CD14-positive monocyte (primary cell): ENCODE measurements at regions not wholly inside any gene's neighbourhood (a gene's known extent, or its start where the extent isn't known, plus 50 kb on each side); places are given as distances from the start of the nearest gene placed in this dataset.
A peak's percentile ranks its signal among the peaks of the same experiment; 100 is the strongest.

ENCODE experiments used
- DNase-seq, 3 donors: peaks; one replicate each; pipeline ENCODE4 v3.0.0-alpha.2; 2011 to 2022
- H2AFZ ChIP-seq: 2 replicates; pipeline ENCODE4 v1.6.0; 2012; ENCODE audit warnings: mild to moderate bottlenecking, low read depth, low read length, inconsistent platforms; ENCODE audit not compliant: insufficient read depth, poor library complexity, severe bottlenecking
- H3K27ac ChIP-seq, 2 donors: 1 replicate in 1 of 2; 2 replicates in 1 of 2; pipeline ENCODE4 v1.5.1; 2012 to 2013; ENCODE audit warnings: low read length in 2 of 2, control low read depth in 1 of 2, inconsistent platforms in 1 of 2, low read depth in 1 of 2, mild to moderate bottlenecking in 1 of 2
- H3K27me3 ChIP-seq, 2 donors: one replicate each; pipeline versions ENCODE4 v1.6.0 to v1.6.1; 2011 to 2013; ENCODE audit warnings: low read length in 2 of 2; ENCODE audit not compliant: control insufficient read depth in 2 of 2, insufficient read depth in 2 of 2
- H3K36me3 ChIP-seq, 2 donors: replicated peaks in 1 of 2; 1 replicate in 1 of 2; 2 replicates in 1 of 2; pipeline versions ENCODE4 v1.5.1 to v1.6.1; 2012 to 2013; ENCODE audit warnings: low read length in 2 of 2, control low read depth in 1 of 2, inconsistent platforms in 1 of 2, mild to moderate bottlenecking in 1 of 2; ENCODE audit not compliant: insufficient read depth in 2 of 2, control insufficient read depth in 1 of 2
- H3K4me1 ChIP-seq, 2 donors: 1 replicate in 1 of 2; 2 replicates in 1 of 2; pipeline versions ENCODE4 v1.5.1 to v1.6.1; 2012 to 2013; ENCODE audit warnings: low read length in 2 of 2, control low read depth in 1 of 2, inconsistent platforms in 1 of 2, mild to moderate bottlenecking in 1 of 2, moderate library complexity in 1 of 2; ENCODE audit not compliant: insufficient read depth in 2 of 2, control insufficient read depth in 1 of 2
- H3K4me2 ChIP-seq: replicated peaks from 2 replicates; pipeline ENCODE3; 2012; ENCODE audit warnings: low read length, moderate library complexity, mild to moderate bottlenecking; ENCODE audit not compliant: poor library complexity, severe bottlenecking; ENCODE audit errors: extremely low read depth
- H3K4me3 ChIP-seq, 3 experiments: fragments of 200-600 bp in 1 of 3; sonication (generic) in 1 of 3; replicated peaks in 1 of 3; 1 replicate in 2 of 3; 2 replicates in 1 of 3; pipeline ENCODE4 v1.5.1; 2011 to 2013; ENCODE audit warnings: low read length in 3 of 3, mild to moderate bottlenecking in 3 of 3, control low read depth in 2 of 3, low read depth in 2 of 3, inconsistent platforms in 1 of 3, moderate library complexity in 1 of 3
- H3K79me2 ChIP-seq: 2 replicates; pipeline ENCODE4 v1.6.0; 2012; ENCODE audit warnings: mild to moderate bottlenecking, control low read depth, inconsistent platforms, low read length, moderate library complexity; ENCODE audit not compliant: insufficient read depth
- H3K9ac ChIP-seq: 2 replicates; pipeline ENCODE4 v1.6.0; 2017; ENCODE audit warnings: low read length, mild to moderate bottlenecking; ENCODE audit not compliant: insufficient read depth, poor library complexity, severe bottlenecking
- H3K9me3 ChIP-seq, 2 donors: replicated peaks in 1 of 2; 1 replicate in 1 of 2; 2 replicates in 1 of 2; pipeline versions ENCODE4 v1.5.1 to v1.6.1; 2012 to 2013; ENCODE audit warnings: low read length in 2 of 2, control low read depth in 1 of 2; ENCODE audit not compliant: control insufficient read depth in 1 of 2, insufficient read depth in 1 of 2
- H4K20me1 ChIP-seq: 2 replicates; pipeline ENCODE4 v1.6.0; 2012; ENCODE audit warnings: mild to moderate bottlenecking, low read length, control low read depth, moderate library complexity; ENCODE audit not compliant: insufficient read depth
- H3K27ac Mint-ChIP-seq, 7 donors: one replicate each; pipeline ENCODE4 v1.8.0; 2020; ENCODE audit warnings: mild to moderate bottlenecking in 7 of 7, mixed read lengths in 7 of 7, moderate library complexity in 6 of 7, inconsistent platforms in 2 of 7
- H3K27me3 Mint-ChIP-seq, 3 donors: one replicate each; pipeline ENCODE4 v1.8.0; 2021 to 2022; ENCODE audit warnings: low read depth in 3 of 3, mild to moderate bottlenecking in 3 of 3, mixed read lengths in 3 of 3, moderate library complexity in 3 of 3, inconsistent platforms in 1 of 3
- H3K36me3 Mint-ChIP-seq, 2 donors: one replicate each; pipeline ENCODE4 v1.8.0; 2020; ENCODE audit warnings: mixed read lengths in 2 of 2, inconsistent platforms in 1 of 2, mild to moderate bottlenecking in 1 of 2
- H3K4me1 Mint-ChIP-seq: one replicate; pipeline ENCODE4 v1.8.0; 2020; ENCODE audit warnings: mild to moderate bottlenecking, mixed read lengths
- H3K4me3 Mint-ChIP-seq, 2 donors: one replicate each; pipeline ENCODE4 v1.8.0; 2020; ENCODE audit warnings: mild to moderate bottlenecking in 2 of 2, mixed read lengths in 2 of 2, moderate library complexity in 1 of 2
- H3K9me3 Mint-ChIP-seq, 7 donors: one replicate each; pipeline ENCODE4 v1.8.0; 2020 to 2022; ENCODE audit warnings: mixed read lengths in 7 of 7, mild to moderate bottlenecking in 6 of 7, moderate library complexity in 6 of 7, inconsistent platforms in 2 of 7
- CTCF ChIP-seq: fragments of 200-600 bp; IDR thresholded peaks from one replicate; pipeline ENCODE4 v1.8.0; 2022; ENCODE audit warnings: antibody characterized with exemption, mild to moderate bottlenecking
- WGBS: methylation state at CpG from one replicate; pipeline ENCODE4 v1.1.5; 2013; ENCODE audit warnings: missing lambda C conversion rate; ENCODE audit not compliant: insufficient coverage; 5-methylcytosine and 5-hydroxymethylcytosine counted together
- intact Hi-C, 2 donors: fragments of 100-400 bp; cut with micrococcal nuclease; formaldehyde crosslinking; loops; one replicate each; pipeline versions ENCODE4 v1.15.0 to v1.15.1; 2023

GRCh38 chr2:226423498-226423960 is 376.1 kb downstream of the IRS1 start:
- H3K36me3 ChIP-seq, result no peaks in the 10 kb centered on the region
- H3K27me3 ChIP-seq, result no peaks in the 10 kb centered on the region
- Mint-ChIP-seq H3K27ac (peak overlapping the region; percentile 88 to 95 (median 90)), H3K27me3 (no peaks in the 10 kb centered on the region), H3K4me3 (peak overlapping the region; percentile 7 to 79), H3K36me3 (peaks cover 0 to 7% of the 10 kb centered on the region in 2 donors), H3K9me3 (peaks cover 0 to 3% (median 0%) of the 10 kb centered on the region in 7 donors), H3K4me1 (peaks cover 64% of the 10 kb centered on the region)
- H3K79me2 ChIP-seq, result no peaks in the 10 kb centered on the region
- H2AFZ ChIP-seq, result peak overlapping the region; percentile 38
- peak; percentile 85 to 94 (median 93) for DNase-seq
- peak overlapping the region; percentile 55 for H3K4me2 ChIP-seq
- H3K9me3 ChIP-seq, result no peaks in the 10 kb centered on the region
- H3K4me3 ChIP-seq, result peak overlapping the region in 1 of 3 experiments; percentile 59
- TF ChIP-seq CTCF, result no peak
- peaks cover 56 to 72% of the 10 kb centered on the region in 2 donors for H3K4me1 ChIP-seq
- 0% methylated on average over 3 of the region's 7 CpGs for WGBS
- intact Hi-C loops, result loop anchor here (5.0 to 10.0 kb wide), 3 partner anchors 119 to 301 kb away; no protein-coding TSS in a partner anchor
- H3K9ac ChIP-seq, result peak overlapping the region; percentile 25
- H3K27ac ChIP-seq, result peak overlapping the region; percentile 77 to 91
- no peaks in the 10 kb centered on the region for H4K20me1 ChIP-seq

- Mint-ChIP-seq H3K4me1 (peaks cover 47% of the 10 kb centered on the region), H3K36me3 (peaks cover 0 to 7% of the 10 kb centered on the region in 2 donors), H3K27ac (no peak overlapping the region), H3K4me3 (no peak overlapping the region), H3K9me3 (peaks cover 0 to 3% (median 0%) of the 10 kb centered on the region in 7 donors), H3K27me3 (peaks cover 0 to 2% (median 0%) of the 10 kb centered on the region in 3 donors)
- TF ChIP-seq CTCF, result no peak
- H3K9ac ChIP-seq, result no peak overlapping the region
- H3K36me3 ChIP-seq, result no peaks in the 10 kb centered on the region
- no peaks in the 10 kb centered on the region for H3K9me3 ChIP-seq
- DNase-seq, result no peak
- no peak overlapping the region for H2AFZ ChIP-seq
- H4K20me1 ChIP-seq, result no peaks in the 10 kb centered on the region
- no peaks in the 10 kb centered on the region for H3K27me3 ChIP-seq
- H3K79me2 ChIP-seq, result no peaks in the 10 kb centered on the region
- intact Hi-C loops, result loop anchor here (5.0 to 10.0 kb wide), 3 partner anchors 116 to 298 kb away; no protein-coding TSS in a partner anchor
- no peak overlapping the region for H3K4me2 ChIP-seq
- H3K4me1 ChIP-seq, result peaks cover 36 to 44% of the 10 kb centered on the region in 2 donors
- no peak overlapping the region for H3K27ac ChIP-seq
- no peak overlapping the region for H3K4me3 ChIP-seq
Measured at GRCh38 chr2:226420646-226421045, 379.0 kb downstream of the IRS1 start.
